Daoy (cell line): ENCODE measurements at regions not wholly inside any gene's neighbourhood (a gene's known extent, or its start where the extent isn't known, plus 50 kb on each side); places are given as distances from the start of the nearest gene placed in this dataset.
"Not testable (repeated sequence)": the region's sequence is repeated elsewhere in the genome, so short reads cannot be mapped to it uniquely, and the experiment has no call there.

Source experiments
- DNase-seq: peaks from one replicate; pipeline ENCODE4 v3.0.0-alpha.2; 2015; ENCODE audit warnings: low read depth

DNA sequence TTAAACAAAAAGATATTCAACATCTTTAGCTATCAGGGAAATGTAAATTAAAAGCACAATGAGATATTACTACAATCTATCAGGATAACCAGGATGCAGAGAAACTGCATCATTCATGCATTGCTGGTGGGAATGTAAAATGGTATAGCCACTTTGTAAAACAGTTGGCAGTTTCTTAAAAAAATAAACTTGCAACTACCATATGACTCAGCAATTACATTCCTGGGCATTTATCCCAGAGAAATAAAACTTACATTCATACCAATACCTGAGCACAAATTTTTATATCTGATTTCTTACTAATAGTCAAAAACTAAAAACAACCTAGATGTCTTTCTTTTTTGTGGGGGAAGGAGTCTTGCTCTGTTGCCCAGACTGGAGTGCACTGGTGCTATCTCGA is 190.3 kb upstream of the TAB2 start:
- peak; percentile 33 for DNase-seq

DNA sequence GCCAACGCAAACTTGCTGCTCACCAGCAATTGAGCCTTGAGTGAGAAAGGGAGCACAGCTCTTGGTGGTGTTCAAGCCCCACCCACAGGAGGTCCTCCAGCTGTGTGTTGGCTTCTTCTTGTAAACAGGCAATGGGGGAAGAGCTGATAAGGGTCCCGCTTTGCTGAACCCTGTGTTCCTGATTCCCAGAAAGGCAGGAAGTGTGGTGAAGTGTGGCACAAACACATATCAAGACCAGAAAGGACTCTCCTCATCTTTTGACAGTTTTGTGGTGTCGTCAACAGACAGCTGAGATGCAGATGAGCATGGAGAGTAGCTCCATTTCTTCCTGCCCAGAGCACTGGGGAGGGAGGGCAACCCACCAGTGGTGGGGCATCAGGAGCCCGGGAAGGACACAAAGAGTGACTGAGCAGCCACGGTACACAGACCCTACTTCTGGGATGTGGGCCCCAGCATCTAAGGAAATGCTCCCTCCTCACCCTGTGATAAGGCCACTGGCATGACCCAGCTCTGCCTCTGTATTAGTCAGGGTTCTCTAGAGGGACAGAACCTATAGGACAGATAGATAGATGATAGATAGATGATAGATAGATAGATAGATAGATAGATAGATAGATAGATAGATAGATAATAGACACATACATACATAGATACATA is 188.9 kb upstream of the TAB2 start:
- DNase-seq: no peak

DNA sequence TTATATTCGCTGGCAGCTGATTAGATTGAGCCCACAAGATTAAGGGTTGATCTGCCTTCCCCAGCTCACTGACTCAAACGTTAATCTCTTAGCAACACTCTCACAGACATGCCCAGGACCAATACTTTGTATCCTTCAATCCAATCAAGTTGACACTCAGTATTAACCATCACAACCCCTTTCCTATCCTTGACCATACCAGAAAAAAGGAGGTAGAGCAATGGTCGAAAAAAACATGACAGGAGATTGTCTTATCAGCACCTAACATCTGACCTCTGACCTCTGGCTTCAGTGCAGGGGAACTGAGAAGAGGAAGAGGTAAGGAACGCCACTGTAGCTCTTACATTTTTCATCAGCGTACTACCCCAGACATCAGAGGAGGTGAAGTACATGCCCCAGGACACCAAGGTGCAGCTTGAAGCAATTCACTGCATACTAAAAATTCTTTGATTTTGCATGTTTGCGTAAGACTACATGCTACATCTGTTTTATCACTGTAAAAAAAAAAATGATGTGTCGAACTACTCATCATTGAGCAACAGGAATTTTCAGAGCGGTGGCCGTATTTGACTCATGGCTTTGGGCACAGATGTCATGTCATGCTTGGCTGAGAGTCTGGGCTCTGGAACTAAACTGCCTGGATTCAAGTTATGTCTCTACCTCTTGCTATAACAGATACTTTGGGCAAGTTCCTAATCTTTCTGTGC is 188.0 kb upstream of the TAB2 start:
- peak; percentile 67 for DNase-seq

DNA sequence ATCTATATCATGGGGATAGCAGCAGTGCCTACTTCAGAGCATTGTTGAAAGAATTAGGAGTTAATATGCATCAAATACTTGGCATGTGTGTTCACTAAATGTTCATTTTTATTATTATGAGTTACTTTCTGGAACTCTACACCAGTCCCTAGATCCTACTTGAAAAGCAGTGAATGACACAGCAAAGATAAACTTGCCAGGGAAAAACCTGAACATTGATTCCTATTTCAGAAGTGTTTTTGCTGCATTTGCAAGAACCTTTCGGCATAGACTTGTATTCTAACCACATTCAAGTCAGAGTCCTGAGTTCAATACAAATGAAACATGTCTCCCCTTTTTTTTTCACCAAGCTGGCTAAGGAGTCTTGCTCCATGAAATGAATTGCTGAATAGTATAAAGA is 187.4 kb upstream of the TAB2 start:
- DNase-seq: no peak

GRCh38 chr6:149130508-149130907 is 187.0 kb upstream of the TAB2 start:
- DNase-seq: no peak

GRCh38 chr6:149131891-149132290 is 185.6 kb upstream of the TAB2 start:
- DNase-seq: no peak

DNA sequence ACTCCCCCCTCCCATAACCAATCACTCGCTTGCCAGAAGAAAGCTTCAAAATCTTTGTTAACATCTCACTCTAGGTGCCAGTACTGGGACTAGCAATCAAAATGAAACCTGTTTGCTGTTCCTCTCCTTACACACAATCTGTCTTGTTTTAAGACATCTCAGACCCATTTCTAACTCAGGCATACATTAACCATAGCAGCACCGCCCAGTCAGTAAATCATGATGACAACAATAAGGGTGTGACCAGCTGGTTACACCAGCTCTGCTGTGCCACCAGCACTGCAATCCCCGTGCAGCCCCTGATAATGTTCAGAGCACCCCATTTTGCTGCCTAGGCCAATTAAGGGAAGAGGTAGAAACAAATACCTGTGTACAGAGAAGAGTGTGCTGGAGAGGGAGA is 185.2 kb upstream of the TAB2 start:
- no peak for DNase-seq

GRCh38 chr6:149134511-149134933 is 183.0 kb upstream of the TAB2 start:
- DNase-seq: no peak

- DNase-seq: no peak
Observed at GRCh38 chr6:149135809-149136208, 181.7 kb upstream of the TAB2 start.

GRCh38 chr6:149136273-149136912 is 181.1 kb upstream of the TAB2 start:
- no peak for DNase-seq

GRCh38 chr6:149136913-149137286 is 180.6 kb upstream of the TAB2 start:
- DNase-seq: no peak

DNA sequence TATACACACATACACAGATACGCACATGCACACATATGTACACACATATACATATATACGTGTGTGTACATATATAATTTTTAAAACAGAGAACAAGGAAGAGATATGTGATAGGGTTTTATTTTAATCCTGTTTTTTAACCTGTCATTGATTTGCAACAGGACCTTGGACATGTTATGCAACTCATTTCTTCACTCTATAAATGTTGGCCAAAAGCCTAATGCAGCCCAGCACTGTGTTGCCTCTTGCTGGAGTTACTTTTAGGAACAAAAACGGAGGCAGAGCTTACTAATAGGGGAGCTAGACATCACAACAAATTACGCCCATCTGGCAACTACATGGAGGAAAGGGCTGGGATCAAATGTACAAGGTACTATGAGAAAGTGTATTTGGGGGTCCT is 179.9 kb upstream of the TAB2 start:
- no peak for DNase-seq

GRCh38 chr6:149138089-149138488 is 179.4 kb upstream of the TAB2 start:
- no peak for DNase-seq

- DNase-seq: no peak
Observed at GRCh38 chr6:149138699-149139294, 178.7 kb upstream of the TAB2 start.

- no peak for DNase-seq
Observed at GRCh38 chr6:149139782-149140136, 177.8 kb upstream of the TAB2 start.

- no peak for DNase-seq
Observed at GRCh38 chr6:149140137-149140909, 177.2 kb upstream of the TAB2 start.

DNA sequence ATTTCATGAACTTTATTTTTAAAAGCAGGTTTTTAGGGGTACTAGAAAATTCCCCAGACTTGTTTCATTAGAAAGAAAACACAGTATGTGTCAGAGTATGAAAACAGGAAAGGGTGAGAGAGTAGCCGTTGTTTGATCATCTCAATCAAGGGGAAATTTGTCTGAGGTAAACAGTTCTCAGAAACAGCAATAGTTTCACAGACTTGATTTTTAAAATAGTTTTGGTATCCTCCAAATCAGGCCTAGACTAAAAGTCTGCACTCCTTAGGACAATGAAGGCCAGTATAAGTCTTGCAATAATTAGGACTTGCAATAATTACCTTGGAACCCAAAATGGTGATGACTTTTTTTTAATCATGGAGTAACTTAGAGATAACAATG is 176.6 kb upstream of the TAB2 start:
- no peak for DNase-seq

GRCh38 chr6:149142924-149143429 is 174.5 kb upstream of the TAB2 start:
- no peak for DNase-seq

DNA sequence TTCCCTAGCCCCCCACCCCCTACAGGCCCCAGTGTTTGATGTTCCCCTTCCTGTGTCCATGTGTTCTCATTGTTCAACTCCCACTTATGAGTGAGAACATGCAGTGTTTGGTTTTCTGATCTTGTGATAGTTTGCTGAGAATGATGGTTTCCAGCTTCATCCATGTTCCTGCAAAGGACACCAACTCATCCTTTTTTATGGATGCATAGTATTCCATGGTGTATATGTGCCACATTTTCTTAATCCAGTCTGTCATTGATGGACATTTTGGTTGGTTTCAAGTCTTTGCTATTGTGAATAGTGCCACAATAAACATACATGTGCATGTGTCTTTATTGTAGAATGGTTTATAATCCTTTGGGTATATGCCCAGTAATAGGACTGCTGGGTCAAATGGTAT is 171.7 kb upstream of the TAB2 start:
- not testable (repeated sequence) for DNase-seq

DNA sequence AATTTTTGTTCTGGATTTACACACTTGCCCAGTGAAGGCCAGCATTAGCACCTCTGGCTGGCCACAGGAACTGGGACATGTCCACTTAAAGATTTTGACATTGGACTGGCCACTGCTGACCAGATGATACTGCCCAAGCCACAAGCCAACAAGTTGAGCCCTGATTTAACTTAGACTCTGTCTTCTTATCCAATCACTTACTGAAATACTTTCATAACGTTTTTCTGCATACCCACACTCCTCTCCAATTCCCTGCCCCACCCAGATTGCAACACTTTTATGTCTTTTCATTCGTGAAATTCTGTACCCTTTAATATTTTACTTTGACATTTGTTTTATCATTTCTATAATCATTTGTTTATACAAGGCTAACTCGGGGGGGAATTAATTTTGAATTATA is 170.3 kb upstream of the TAB2 start:
- DNase-seq: no peak

GRCh38 chr6:149147938-149148718 is 169.4 kb upstream of the TAB2 start:
- no peak for DNase-seq
